GM12892 (cell line): ENCODE measurements at regions not wholly inside any gene's neighbourhood (a gene's known extent, or its start where the extent isn't known, plus 50 kb on each side); places are given as distances from the start of the nearest gene placed in this dataset.

Experiments used
- POLR2A ChIP-seq: IDR thresholded peaks from 2 replicates; pipeline ENCODE4 v1.6.1; 2011; ENCODE audit warnings: low read depth, low read length, control low read depth
- POLR2AphosphoS5 ChIP-seq: IDR thresholded peaks from 2 replicates; pipeline ENCODE4 v1.6.1; 2011; ENCODE audit warnings: low read depth, low read length, control low read depth

DNA sequence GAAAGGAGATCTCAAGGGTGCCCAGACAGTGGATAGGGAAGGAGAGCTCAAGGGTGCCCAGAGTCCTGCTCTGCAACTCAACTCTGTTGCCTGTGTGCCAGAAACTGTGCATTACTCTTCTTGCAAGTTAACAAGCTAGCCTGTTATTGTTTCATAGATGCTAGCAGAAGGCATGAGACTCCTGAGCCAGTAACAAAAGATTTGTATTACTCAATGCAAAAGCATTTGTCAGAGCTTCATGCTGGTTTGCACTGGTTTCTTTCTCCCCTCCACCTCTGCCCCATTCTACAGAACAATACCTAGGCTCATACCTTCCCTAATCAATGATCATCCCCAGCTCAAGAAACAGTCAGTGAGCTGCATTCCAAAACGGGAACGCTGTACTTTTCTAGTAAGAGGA, 124.5 kb upstream of the NEIL3 start:
- TF ChIP-seq POLR2AphosphoS5 = no peak
- TF ChIP-seq POLR2A = no peak
